IPS-18a (cell line): ENCODE measurements at regions not wholly inside any gene's neighbourhood (a gene's known extent, or its start where the extent isn't known, plus 50 kb on each side); places are given as distances from the start of the nearest gene placed in this dataset.
"Not testable (repeated sequence)": the region's sequence is repeated elsewhere in the genome, so short reads cannot be mapped to it uniquely, and the experiment has no call there.

Experiments used
- H3K27ac ChIP-seq: one replicate; pipeline ENCODE4 v1.5.1; 2013; ENCODE audit warnings: low read length
- H3K27me3 ChIP-seq: one replicate; pipeline ENCODE4 v1.6.1; 2013; ENCODE audit warnings: mild to moderate bottlenecking, low read length; ENCODE audit not compliant: control insufficient read depth, insufficient read depth
- H3K36me3 ChIP-seq: one replicate; pipeline ENCODE4 v1.6.1; 2013; ENCODE audit warnings: low read depth, low read length; ENCODE audit not compliant: control insufficient read depth
- H3K4me1 ChIP-seq: one replicate; pipeline ENCODE4 v1.6.1; 2013; ENCODE audit warnings: low read depth, low read length; ENCODE audit not compliant: control insufficient read depth
- H3K4me3 ChIP-seq: one replicate; pipeline ENCODE4 v1.5.1; 2013; ENCODE audit warnings: low read length
- H3K9ac ChIP-seq: one replicate; pipeline ENCODE4 v1.6.1; 2013; ENCODE audit warnings: mild to moderate bottlenecking, low read length, moderate library complexity
- H3K9me3 ChIP-seq: one replicate; pipeline ENCODE4 v1.6.1; 2013; ENCODE audit warnings: low read depth, low read length; ENCODE audit not compliant: control insufficient read depth

- no peak overlapping the region for H3K4me3 ChIP-seq
- no peaks in the 10 kb centered on the region for H3K4me1 ChIP-seq
- H3K9ac ChIP-seq, result no peak overlapping the region
- no peak overlapping the region for H3K27ac ChIP-seq
- H3K27me3 ChIP-seq, result no peaks in the 10 kb centered on the region
- no peaks in the 10 kb centered on the region for H3K36me3 ChIP-seq
- no peaks in the 10 kb centered on the region for H3K9me3 ChIP-seq
These were observed 66.2 kb downstream of the SC5D start for GRCh38 chr11:121358760-121359159.

DNA sequence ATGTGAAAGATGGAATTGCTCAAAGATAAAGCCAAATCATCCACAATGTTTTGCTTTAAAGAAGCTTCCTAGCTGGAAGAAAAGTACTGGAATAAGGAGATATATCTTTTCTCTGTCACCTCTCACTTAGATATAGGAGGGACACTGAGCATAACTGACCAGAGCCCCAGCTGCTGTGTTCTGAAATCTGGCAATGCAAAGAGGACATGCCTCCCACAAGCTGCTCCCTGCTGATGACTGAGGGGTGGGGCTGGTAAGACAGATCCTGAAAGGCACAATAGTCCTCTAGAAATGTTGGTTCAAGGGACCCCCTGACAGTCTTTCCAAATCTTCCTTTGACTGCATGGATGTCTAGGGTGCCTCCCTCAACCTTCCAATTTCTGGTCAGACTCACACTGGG lies 67.0 kb downstream of the SC5D start:
- no peaks in the 10 kb centered on the region for H3K4me1 ChIP-seq
- H3K9ac ChIP-seq, result no peak overlapping the region
- H3K27ac ChIP-seq, result no peak overlapping the region
- H3K27me3 ChIP-seq, result no peaks in the 10 kb centered on the region
- H3K9me3 ChIP-seq, result no peaks in the 10 kb centered on the region
- H3K4me3 ChIP-seq, result no peak overlapping the region
- H3K36me3 ChIP-seq, result no peaks in the 10 kb centered on the region

- H3K4me3 ChIP-seq, H3K9me3 ChIP-seq, H3K36me3 ChIP-seq: not testable (repeated sequence)
These were observed 70.4 kb downstream of the SC5D start for GRCh38 chr11:121362955-121363354.

GRCh38 chr11:121365304-121365703 lies 72.7 kb downstream of the SC5D start:
- no peak overlapping the region for H3K4me3 ChIP-seq
- H3K27me3 ChIP-seq, result no peaks in the 10 kb centered on the region
- H3K9ac ChIP-seq, result no peak overlapping the region
- no peaks in the 10 kb centered on the region for H3K9me3 ChIP-seq
- H3K4me1 ChIP-seq, result peaks cover 6% of the 10 kb centered on the region
- H3K27ac ChIP-seq, result no peak overlapping the region
- no peaks in the 10 kb centered on the region for H3K36me3 ChIP-seq

More at GRCh38 chr11:121362955-121363354, 70.4 kb downstream of the SC5D start:
- not testable (repeated sequence) for H3K27ac ChIP-seq, H3K4me1 ChIP-seq, H3K9ac ChIP-seq, H3K27me3 ChIP-seq

DNA sequence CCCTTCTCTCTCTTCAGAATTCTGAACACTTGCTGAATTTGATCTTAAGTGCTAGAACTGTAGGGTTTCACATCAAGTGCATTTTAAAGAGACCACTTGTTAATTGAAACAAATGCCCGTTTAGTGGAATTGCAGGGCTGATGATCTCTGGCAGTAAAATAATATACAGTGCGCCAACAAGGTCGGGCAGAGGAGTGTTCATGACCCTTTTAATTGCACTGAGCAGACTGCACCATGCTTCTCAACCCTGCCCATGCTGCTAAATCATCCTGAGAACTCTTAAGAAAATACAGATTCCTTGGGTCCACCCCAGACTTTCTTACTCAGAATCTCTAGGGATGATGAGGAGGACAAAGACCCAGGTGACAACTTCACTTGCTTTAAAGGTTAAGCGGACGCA lies 73.5 kb downstream of the SC5D start:
- Histone ChIP-seq H3K27me3 (no peaks in the 10 kb centered on the region), H3K4me3 (no peak overlapping the region), H3K27ac (no peak overlapping the region), H3K9me3 (no peaks in the 10 kb centered on the region), H3K4me1 (peaks cover 6% of the 10 kb centered on the region), H3K9ac (no peak overlapping the region), H3K36me3 (no peaks in the 10 kb centered on the region)

GRCh38 chr11:121367001-121367843 lies 74.7 kb downstream of the SC5D start:
- peaks cover 18% of the 10 kb centered on the region for H3K4me1 ChIP-seq
- H3K27ac ChIP-seq, result no peak overlapping the region
- no peaks in the 10 kb centered on the region for H3K9me3 ChIP-seq
- H3K36me3 ChIP-seq, result no peaks in the 10 kb centered on the region
- no peak overlapping the region for H3K4me3 ChIP-seq
- H3K9ac ChIP-seq, result no peak overlapping the region
- no peaks in the 10 kb centered on the region for H3K27me3 ChIP-seq

- H3K4me1 ChIP-seq, result peaks cover 24% of the 10 kb centered on the region
- H3K4me3 ChIP-seq, result no peak overlapping the region
These were observed 75.3 kb downstream of the SC5D start for GRCh38 chr11:121367844-121368225.

DNA sequence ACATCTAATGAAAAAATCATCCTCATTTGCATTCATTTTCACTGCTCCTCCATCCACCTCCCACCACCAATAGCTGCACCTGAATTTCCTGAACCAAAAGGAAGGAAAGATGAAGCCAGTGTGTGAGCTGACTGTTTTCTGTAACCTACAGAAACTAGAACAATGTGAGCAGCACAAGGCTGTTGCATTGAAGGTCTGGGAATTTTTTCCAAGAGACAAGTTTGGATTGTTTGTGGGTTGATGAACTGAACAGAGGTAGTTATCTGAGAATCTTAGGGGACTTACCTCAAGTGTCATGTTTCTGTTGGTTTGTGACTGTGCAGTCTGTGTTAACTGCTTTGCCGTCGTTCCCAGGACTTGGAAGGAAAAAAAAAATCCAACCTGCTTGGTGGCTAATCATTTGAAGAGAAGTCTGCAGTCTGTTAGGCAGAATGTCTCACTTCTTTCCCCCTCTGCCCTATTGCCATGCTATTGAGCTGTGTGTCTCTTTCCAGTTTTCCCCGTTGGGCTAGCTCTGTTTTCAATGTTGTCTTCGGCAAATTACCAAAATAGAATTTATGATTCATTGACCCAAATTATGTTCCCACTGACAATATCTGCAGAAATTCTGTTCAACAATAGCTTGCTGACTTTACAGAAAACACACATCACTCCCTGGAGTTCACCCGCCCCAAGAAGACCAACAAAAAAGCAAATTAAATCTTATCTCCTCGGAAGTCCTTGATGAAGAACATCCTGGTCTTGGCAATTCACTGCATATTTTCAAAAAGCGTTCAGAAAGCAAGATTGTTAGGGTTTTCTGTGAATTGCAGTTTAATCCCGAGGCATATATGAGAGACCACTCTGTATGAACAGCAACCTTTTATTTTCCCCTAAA lies 76.0 kb downstream of the SC5D start:
- H3K9me3 ChIP-seq, result no peaks in the 10 kb centered on the region
- H3K4me3 ChIP-seq, result no peak overlapping the region
- no peak overlapping the region for H3K9ac ChIP-seq
- peaks cover 31% of the 10 kb centered on the region for H3K4me1 ChIP-seq
- no peak overlapping the region for H3K27ac ChIP-seq
- no peaks in the 10 kb centered on the region for H3K36me3 ChIP-seq
- no peaks in the 10 kb centered on the region for H3K27me3 ChIP-seq

More at GRCh38 chr11:121367844-121368225, 75.3 kb downstream of the SC5D start:
- no peaks in the 10 kb centered on the region for H3K27me3 ChIP-seq
- H3K27ac ChIP-seq, result no peak overlapping the region
- H3K36me3 ChIP-seq, result no peaks in the 10 kb centered on the region
- no peaks in the 10 kb centered on the region for H3K9me3 ChIP-seq
- H3K9ac ChIP-seq, result no peak overlapping the region

DNA sequence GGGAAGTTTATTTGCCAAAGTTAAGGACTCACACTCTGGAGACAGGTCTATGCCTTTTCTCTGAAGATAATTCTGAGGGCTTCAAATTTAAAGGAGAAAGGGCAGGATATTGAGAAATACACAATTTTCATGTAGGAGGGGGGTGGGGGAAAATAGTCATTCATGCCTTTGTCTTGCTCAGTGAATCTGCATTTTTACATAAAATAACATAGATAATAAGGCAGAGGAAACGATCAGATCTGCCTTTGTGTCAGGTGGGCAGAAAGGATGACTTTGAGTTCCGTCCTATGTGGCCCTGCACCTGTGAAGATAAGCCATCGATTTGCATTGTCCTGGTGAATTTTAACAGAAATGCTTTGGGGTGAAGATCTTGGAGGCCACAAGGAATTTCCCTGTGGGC lies 76.8 kb downstream of the SC5D start:
- no peaks in the 10 kb centered on the region for H3K27me3 ChIP-seq
- no peak overlapping the region for H3K9ac ChIP-seq
- H3K36me3 ChIP-seq, result no peaks in the 10 kb centered on the region
- peaks cover 38% of the 10 kb centered on the region for H3K4me1 ChIP-seq
- H3K27ac ChIP-seq, result no peak overlapping the region
- no peaks in the 10 kb centered on the region for H3K9me3 ChIP-seq
- H3K4me3 ChIP-seq, result no peak overlapping the region

- Histone ChIP-seq H3K4me3 (no peak overlapping the region), H3K27me3 (no peaks in the 10 kb centered on the region), H3K27ac (no peak overlapping the region), H3K9ac (no peak overlapping the region), H3K36me3 (no peaks in the 10 kb centered on the region), H3K4me1 (peaks cover 49% of the 10 kb centered on the region), H3K9me3 (no peaks in the 10 kb centered on the region)
These were observed 79.5 kb downstream of the SC5D start for GRCh38 chr11:121372028-121372427.

DNA sequence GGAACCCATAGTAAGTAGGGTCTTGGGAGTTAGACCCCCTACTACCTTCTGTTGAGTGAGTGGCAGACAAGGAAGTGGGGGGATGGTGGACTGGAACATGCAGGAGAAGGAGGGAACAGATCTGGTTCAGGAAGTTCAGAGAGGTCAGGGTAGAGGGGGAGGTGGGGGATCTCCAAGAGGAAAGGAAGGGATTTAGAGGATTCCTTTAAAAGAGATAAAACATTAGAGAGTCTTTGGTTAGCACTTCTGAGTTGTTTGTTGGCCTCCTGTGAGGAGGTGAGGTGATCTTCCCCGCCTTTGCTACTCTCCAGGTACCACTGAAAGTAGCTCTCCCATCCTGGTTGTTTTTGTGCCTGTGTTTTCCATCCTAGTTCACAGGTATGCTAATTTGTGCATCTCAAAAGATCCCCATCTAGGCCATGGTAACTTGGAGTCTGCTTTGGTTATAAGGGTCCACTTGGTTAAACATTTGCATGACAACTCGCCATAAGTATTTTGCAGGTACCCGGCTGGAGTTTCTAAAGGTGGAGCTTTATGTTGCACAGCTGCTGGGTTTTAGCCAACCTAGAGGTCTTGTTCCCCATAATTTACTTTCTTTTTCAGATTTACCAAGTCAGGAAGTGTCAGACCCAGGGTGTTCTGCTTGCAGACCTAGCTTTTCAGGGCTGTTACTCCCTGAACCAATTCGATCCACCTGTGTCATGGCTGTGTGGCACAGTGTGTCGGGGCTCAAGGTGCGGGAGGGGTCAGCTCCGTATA lies 79.3 kb upstream of the SORL1 start:
- Histone ChIP-seq H3K4me3 (peak overlapping the region; percentile 6), H3K27me3 (no peaks in the 10 kb centered on the region), H3K36me3 (no peaks in the 10 kb centered on the region), H3K4me1 (peaks cover 49% of the 10 kb centered on the region), H3K9ac (no peak overlapping the region), H3K27ac (no peak overlapping the region), H3K9me3 (no peaks in the 10 kb centered on the region)
